GM18870 (cell line): ENCODE measurements at regions not wholly inside any gene's neighbourhood (a gene's known extent, or its start where the extent isn't known, plus 50 kb on each side); places are given as distances from the start of the nearest gene placed in this dataset.
"Not testable (repeated sequence)": the region's sequence is repeated elsewhere in the genome, so short reads cannot be mapped to it uniquely, and the experiment has no call there.

ENCODE experiments used
- ATAC-seq: cut with Tn5 transposase; IDR thresholded peaks from one replicate; pipeline ENCODE4 v1.9.1; 2021; ENCODE audit warnings: moderate library complexity; ENCODE audit not compliant: unreplicated experiment

GRCh38 chr6:113750151-113750855, 106.8 kb upstream of the MARCKS start:
- no peak for ATAC-seq

DNA sequence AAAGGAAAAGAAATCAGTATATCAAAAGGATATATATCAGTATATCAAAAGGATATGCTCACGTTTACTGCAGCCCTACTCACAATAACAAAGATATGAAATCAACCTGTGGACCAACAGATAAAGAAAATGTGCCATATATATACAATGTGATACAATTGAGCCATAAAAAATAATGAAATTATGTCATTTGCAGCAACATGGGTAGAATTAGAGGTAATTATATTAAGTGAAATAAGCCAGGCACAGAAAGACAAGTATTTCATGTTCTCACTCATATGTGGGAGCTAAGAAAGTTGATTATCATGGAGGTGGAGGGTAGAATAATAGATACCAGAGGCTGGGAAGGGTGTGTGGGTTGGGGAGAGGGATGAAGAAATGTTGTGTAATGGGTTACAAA, 102.9 kb upstream of the MARCKS start:
- ATAC-seq, result no peak

DNA sequence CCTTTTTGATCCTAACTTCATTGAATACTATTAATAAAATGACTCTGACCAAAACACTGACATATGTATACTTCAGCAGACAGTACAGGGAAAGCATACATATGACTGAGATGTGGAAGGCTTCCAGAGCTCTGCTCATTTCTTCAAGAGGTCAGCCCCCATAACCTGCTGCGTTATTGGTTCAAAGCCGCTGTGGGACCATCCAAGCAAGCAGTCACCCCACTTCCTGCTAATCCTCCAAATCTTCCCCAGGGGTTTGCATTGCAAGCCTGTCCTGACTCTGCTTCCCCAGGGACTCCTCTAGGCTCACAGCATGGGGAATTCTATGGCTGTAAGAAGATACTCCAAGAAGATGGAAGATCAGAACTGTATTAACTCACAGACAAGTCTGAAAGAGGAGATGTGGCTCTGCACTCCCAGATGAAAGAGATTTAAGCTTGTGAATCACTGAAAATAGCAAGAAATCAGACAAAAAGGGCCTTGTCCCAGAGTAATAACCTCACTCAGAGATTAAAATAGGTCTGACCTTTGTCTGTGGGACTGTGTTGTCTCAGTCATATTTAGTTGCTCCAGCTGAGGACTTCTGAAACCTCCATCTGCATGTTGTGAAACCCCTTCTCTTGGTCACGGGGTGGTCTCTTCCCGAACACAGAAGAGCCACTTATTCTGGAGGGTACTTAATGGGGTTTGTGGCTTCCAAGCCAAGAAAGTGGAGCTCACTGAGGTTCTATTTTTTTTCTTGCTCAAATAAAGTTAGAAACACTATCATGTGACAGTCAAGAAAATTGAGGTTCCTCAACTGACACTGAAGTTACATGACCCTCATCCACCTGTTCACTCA, 101.5 kb upstream of the MARCKS start:
- ATAC-seq, result peak; percentile 88

GRCh38 chr6:113756290-113756665, 100.9 kb upstream of the MARCKS start:
- ATAC-seq, result no peak

GRCh38 chr6:113758214-113758613, 98.9 kb upstream of the MARCKS start:
- ATAC-seq, result no peak

- ATAC-seq, result peak; percentile 40
Observed at GRCh38 chr6:113758826-113759574, 98.1 kb upstream of the MARCKS start.

DNA sequence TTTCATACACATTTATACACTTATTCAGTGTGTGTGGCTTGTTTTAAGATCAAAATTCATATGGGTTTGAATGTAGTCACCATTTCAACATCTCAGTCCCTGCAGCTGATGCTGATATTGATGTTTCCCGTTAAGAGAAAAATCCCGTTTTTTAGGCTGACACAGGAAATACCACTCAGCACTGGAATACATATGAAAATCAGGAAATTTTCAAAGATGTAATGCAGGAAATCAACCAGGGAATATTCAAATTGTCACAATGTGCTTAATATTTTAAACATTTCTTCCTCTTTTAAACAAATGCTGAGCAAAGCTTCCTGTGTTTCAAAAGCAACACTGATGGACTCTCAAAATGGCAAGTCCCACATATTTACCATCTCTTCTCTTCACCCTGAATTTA, 94.5 kb upstream of the MARCKS start:
- no peak for ATAC-seq

DNA sequence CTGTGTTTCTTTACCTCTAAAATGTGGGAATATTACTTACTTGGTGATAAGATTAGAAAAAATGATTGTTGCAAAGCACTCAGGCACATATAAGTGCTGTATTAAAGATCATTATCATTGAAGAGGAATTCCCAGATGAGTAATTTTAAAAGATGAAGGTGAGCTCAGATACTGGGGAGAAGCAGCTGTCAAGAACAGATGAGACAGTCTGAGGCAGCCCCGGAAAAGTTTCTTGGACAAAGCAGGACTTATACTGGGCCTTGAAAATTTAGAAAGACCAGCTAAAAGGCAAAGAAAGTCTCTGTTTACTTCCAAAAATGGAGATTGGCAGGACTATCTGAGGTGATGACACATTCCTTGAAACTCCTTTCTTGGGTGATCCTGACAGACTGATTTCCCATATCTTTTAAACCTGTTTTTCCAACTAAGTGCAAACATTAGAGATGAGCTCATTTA, 93.8 kb upstream of the MARCKS start:
- no peak for ATAC-seq

- peak; percentile 80 for ATAC-seq
Observed at GRCh38 chr6:113763876-113764275, 93.3 kb upstream of the MARCKS start.

- ATAC-seq, result no peak
Observed at GRCh38 chr6:113765909-113766308, 91.2 kb upstream of the MARCKS start.

DNA sequence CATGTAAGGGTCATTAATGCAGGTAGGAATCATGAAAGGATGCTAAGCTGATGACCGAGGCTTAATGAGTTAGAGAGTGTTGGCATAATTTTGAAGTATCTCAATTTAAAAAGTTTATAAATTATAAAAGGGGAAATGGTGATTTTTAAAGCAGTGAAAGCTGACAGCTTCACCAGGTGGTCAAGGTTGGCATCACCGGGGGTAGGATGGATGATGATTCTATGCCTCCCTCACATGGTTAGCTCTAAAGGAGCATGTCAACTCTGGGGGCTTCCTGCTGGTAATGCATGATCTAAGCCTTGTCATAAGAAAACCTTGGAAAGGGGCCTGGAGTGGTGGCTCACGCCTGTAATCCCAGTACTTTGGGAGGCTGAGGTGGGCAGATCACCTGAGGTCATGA, 89.2 kb upstream of the MARCKS start:
- ATAC-seq, result no peak

- ATAC-seq, result no peak
Observed at GRCh38 chr6:113772961-113773360, 84.2 kb upstream of the MARCKS start.

GRCh38 chr6:113774127-113774825, 82.9 kb upstream of the MARCKS start:
- ATAC-seq, result no peak

DNA sequence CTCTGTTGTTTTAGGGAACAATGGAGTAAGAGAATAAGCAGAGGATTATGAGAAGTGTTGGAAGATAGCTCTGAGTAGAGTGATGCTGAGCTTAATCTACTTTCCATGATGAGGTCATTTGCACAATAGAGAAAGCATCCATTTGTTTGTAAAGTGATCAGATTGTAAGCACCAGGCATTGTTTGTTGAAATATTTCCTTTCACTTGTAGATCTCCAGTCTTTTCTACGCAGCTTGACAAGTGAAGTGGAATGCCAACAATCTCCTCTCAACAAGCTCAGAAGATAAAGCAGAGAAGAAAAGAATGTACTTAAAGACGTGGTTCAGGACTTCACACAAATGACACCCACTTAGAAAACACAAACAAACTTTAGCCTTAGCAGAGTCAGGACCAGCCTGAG, 80.1 kb upstream of the MARCKS start:
- no peak for ATAC-seq

DNA sequence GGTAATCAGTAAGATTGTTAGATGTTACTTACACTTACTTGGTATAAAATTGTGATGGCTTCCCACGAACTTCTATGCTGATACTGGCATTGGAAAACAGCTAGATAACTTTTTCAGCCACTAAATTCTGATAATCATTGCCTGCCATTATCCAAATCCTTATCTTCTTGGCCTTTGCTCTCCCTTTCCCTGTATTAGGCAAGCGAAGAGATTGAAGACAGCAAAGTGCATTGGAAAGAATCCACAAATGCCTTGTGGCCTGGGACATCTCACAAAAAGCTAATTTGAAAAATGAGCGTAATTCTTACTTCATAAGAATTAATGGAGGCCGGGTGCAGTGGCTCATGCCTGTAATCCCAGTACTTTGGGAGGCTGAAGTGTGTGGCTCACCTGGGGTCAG, 79.5 kb upstream of the MARCKS start:
- no peak for ATAC-seq

DNA sequence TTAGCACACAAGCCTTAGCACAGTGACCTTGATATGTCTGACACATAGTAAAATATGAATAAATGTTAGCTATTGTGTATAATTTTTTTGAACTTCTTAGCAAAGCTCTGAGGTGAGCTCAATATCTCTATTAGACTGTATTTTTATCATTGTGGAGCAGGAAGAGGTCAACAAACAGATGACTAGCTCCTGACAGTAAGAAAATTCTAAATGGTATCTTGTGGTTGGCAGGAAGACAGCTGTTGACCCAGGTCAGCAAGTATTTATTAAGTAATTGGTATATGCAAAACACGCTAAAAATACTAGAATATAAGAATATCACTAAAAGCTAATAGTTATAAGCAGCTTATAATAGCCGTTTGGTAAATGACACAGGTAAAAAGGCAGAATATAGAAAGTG, 77.5 kb upstream of the MARCKS start:
- ATAC-seq, result no peak

- no peak for ATAC-seq
Observed at GRCh38 chr6:113782636-113783035, 74.5 kb upstream of the MARCKS start.

- ATAC-seq, result no peak
Observed at GRCh38 chr6:113786168-113786567, 71.0 kb upstream of the MARCKS start.

GRCh38 chr6:113788586-113788985, 68.6 kb upstream of the MARCKS start:
- ATAC-seq, result no peak

- not testable (repeated sequence) for ATAC-seq
Observed at GRCh38 chr6:113791225-113791624, 65.9 kb upstream of the MARCKS start.

GRCh38 chr6:113795371-113795770, 61.8 kb upstream of the MARCKS start:
- ATAC-seq, result not testable (repeated sequence)
